SH-SY5Y (cell line): ENCODE measurements at regions not wholly inside any gene's neighbourhood (a gene's known extent, or its start where the extent isn't known, plus 50 kb on each side); places are given as distances from the start of the nearest gene placed in this dataset.

ENCODE experiments used
- GATA2 ChIP-seq: IDR thresholded peaks from 2 replicates; pipeline ENCODE4 v1.6.1; 2011; ENCODE audit warnings: mild to moderate bottlenecking, low read depth, low read length
- GATA3 ChIP-seq: IDR thresholded peaks from 2 replicates; pipeline ENCODE4 v1.6.1; 2011; ENCODE audit warnings: low read depth, mild to moderate bottlenecking, low read length, moderate library complexity

DNA sequence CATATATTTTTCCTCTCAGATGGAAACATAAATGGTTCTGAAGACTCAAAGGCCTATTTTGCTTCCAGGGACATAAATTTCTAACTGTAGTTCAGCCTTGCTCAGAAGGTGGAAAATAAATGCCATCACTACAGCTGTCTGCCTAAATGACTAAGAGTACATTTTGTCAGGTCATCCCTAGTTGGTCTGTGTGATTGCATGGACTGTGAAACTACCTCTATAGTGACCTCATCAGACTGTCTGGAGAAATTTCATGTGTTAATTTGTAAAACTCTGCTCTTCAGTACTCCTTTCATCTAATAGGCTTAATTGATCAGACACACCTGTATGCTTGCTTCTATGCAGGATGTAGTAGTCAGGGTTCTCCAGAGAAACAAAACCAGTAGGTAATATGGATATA is 886.9 kb downstream of the AMY1C start:
- TF ChIP-seq GATA2 (no peak), GATA3 (no peak)
